Heart left ventricle (tissue), 13 donors: ENCODE measurements at regions not wholly inside any gene's neighbourhood (a gene's known extent, or its start where the extent isn't known, plus 50 kb on each side); places are given as distances from the start of the nearest gene placed in this dataset.

Source experiments
- CTCF ChIP-seq, 12 donors: fragments of 200-600 bp; sonication (generic) in 4 of 12; IDR thresholded peaks; one replicate each; pipeline versions ENCODE4 v1.5.0 to v1.8.0; 2018 to 2022; ENCODE audit warnings: antibody characterized with exemption in 12 of 12, mild to moderate bottlenecking in 5 of 12
- POLR2A ChIP-seq, 2 donors: fragments of 450-650 bp; IDR thresholded peaks; one replicate each; pipeline ENCODE4 v1.6.1; 2017; ENCODE audit warnings: antibody characterized with exemption in 2 of 2, mild to moderate bottlenecking in 2 of 2, moderate library complexity in 2 of 2
- donor health status: ischemic (EF 13 %, LVEDD 7.1; RV severe dilation, severe dysfunction).
- donor health status: DM: no; HTN: yes; CAD: no.
- donor health status: DM: no; HTN: no; CAD: no.
- donor health status: ischemic (EF 25% LVEDD 6.9; RV normal size, moderate dysfunction).
- donor health status: ischemic (EF 25% LVEDD 5.7; RV mildly dilated, moderate dysfunction).
- donor health status: ischemic (EF 35%, LVEDD 5.7; RV mildly dilated, moderate dysfunction).
- donor health status: nonischemic (EF 11% LVEDD 7.7; RV severe dilation, severe dysfunction).
- donor health status: DM: yes; HTN: yes; CAD: no.
- donor health status: PGD.
- donor health status: ischemic (EF 29% LVEDD 5.4; RV normal size, mild dysfunction).
- donor health status: nonischemic (EF 23%, LVEDD 6.1; RV moderate dilation, normal function).

- no peak for TF ChIP-seq CTCF (IDR thresholded peaks at IDR 0.05)
- no peak for TF ChIP-seq POLR2A (IDR thresholded peaks at IDR 0.05)
Measured at GRCh38 chr3:146682171-146682570, 77.0 kb upstream of the PLSCR5 start.
